ENCODE measurements at regions not wholly inside any gene's neighbourhood (a gene's known extent, or its start where the extent isn't known, plus 50 kb on each side); places are given as distances from the start of the nearest gene placed in this dataset.

DNA sequence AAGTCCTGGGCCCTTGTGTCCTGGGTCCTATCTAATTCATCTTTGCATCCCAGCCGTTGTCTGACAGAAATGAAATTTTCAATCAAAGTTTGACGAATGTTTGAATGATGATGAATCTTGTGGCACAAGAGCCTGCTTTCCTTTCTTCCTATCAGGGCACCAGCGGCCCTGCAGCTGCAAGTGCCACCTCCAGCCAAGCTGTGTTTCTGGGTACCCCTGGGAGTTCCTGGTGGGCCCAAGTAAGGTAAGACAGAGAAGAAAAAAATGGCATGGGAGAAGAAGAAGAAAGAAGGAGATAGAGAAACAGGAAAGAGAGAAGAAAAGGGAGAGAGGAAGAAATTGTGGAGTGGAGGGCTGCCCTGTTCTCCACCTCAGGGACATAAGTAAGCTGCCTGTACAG lies 782.1 kb upstream of the TPTE start:
- TF ChIP-seq POLR2A (IDR thresholded peaks at IDR 0.05; ENCODE audit: low read length) (no peak), GATA1 (IDR thresholded peaks at IDR 0.05; ENCODE audit: low read depth, low read length) (no peak)
